Osteocyte (in vitro differentiated cells): ENCODE measurements at regions not wholly inside any gene's neighbourhood (a gene's known extent, or its start where the extent isn't known, plus 50 kb on each side); places are given as distances from the start of the nearest gene placed in this dataset.

Experiments used
- DNase-seq: peaks from one replicate; pipeline ENCODE4 v3.0.0; 2021; ENCODE audit warnings: mixed read lengths; ENCODE audit not compliant: unreplicated experiment; ENCODE audit errors: extremely low spot score
- H3K27ac Mint-ChIP-seq: one replicate; pipeline ENCODE4 v1.8.0; 2021; ENCODE audit warnings: mild to moderate bottlenecking, mixed read lengths; ENCODE audit not compliant: unreplicated experiment
- H3K27me3 Mint-ChIP-seq: one replicate; pipeline ENCODE4 v1.8.0; 2021; ENCODE audit warnings: mixed read lengths; ENCODE audit not compliant: unreplicated experiment
- H3K36me3 Mint-ChIP-seq: one replicate; pipeline ENCODE4 v1.8.0; 2021; ENCODE audit warnings: mixed read lengths; ENCODE audit not compliant: unreplicated experiment
- H3K4me1 Mint-ChIP-seq: one replicate; pipeline ENCODE4 v1.8.0; 2021; ENCODE audit warnings: mixed read lengths; ENCODE audit not compliant: unreplicated experiment
- H3K4me3 Mint-ChIP-seq: one replicate; pipeline ENCODE4 v1.8.0; 2021; ENCODE audit warnings: mild to moderate bottlenecking, moderate library complexity, mixed read lengths; ENCODE audit not compliant: unreplicated experiment
- H3K9me3 Mint-ChIP-seq: one replicate; pipeline ENCODE4 v1.8.0; 2021; ENCODE audit warnings: mixed read lengths; ENCODE audit not compliant: unreplicated experiment
- CTCF ChIP-seq: fragments of 200-600 bp; sonication (generic); IDR thresholded peaks from 2 replicates; pipeline ENCODE4 v1.5.0; 2021; ENCODE audit warnings: antibody characterized with exemption, mild to moderate bottlenecking, moderate library complexity

GRCh38 chr3:164236851-164237250, 841.4 kb downstream of the SI start:
- no peak overlapping the region for H3K4me3 Mint-ChIP-seq
- TF ChIP-seq CTCF, result no peak
- H3K27ac Mint-ChIP-seq, result no peak overlapping the region
- no peaks in the 10 kb centered on the region for H3K36me3 Mint-ChIP-seq
- H3K4me1 Mint-ChIP-seq, result peaks cover 7% of the 10 kb centered on the region
- no peaks in the 10 kb centered on the region for H3K9me3 Mint-ChIP-seq
- no peaks in the 10 kb centered on the region for H3K27me3 Mint-ChIP-seq
- no peak for DNase-seq

- Mint-ChIP-seq H3K4me1 (peaks cover 7% of the 10 kb centered on the region), H3K27ac (no peak overlapping the region), H3K9me3 (no peaks in the 10 kb centered on the region), H3K4me3 (no peak overlapping the region), H3K36me3 (no peaks in the 10 kb centered on the region), H3K27me3 (no peaks in the 10 kb centered on the region)
- DNase-seq, result no peak
- no peak for TF ChIP-seq CTCF
Measured at GRCh38 chr3:164235289-164236028, 842.8 kb downstream of the SI start.

GRCh38 chr3:164233951-164234350, 844.3 kb downstream of the SI start:
- no peak for TF ChIP-seq CTCF
- no peak overlapping the region for H3K4me3 Mint-ChIP-seq
- no peaks in the 10 kb centered on the region for H3K36me3 Mint-ChIP-seq
- H3K9me3 Mint-ChIP-seq, result no peaks in the 10 kb centered on the region
- H3K4me1 Mint-ChIP-seq, result peaks cover 7% of the 10 kb centered on the region
- no peak overlapping the region for H3K27ac Mint-ChIP-seq
- H3K27me3 Mint-ChIP-seq, result no peaks in the 10 kb centered on the region
- no peak for DNase-seq

GRCh38 chr3:164231718-164232117, 846.6 kb downstream of the SI start:
- Mint-ChIP-seq H3K27me3 (no peaks in the 10 kb centered on the region), H3K36me3 (peaks cover 4% of the 10 kb centered on the region), H3K4me1 (peaks cover 10% of the 10 kb centered on the region), H3K9me3 (peaks cover 5% of the 10 kb centered on the region), H3K27ac (no peak overlapping the region), H3K4me3 (no peak overlapping the region)
- no peak for TF ChIP-seq CTCF
- no peak for DNase-seq

GRCh38 chr3:164230385-164231094, 847.8 kb downstream of the SI start:
- no peak overlapping the region for H3K27ac Mint-ChIP-seq
- peaks cover 6% of the 10 kb centered on the region for H3K36me3 Mint-ChIP-seq
- DNase-seq, result no peak
- H3K4me1 Mint-ChIP-seq, result peaks cover 10% of the 10 kb centered on the region
- no peak for TF ChIP-seq CTCF
- H3K4me3 Mint-ChIP-seq, result no peak overlapping the region
- no peaks in the 10 kb centered on the region for H3K27me3 Mint-ChIP-seq
- H3K9me3 Mint-ChIP-seq, result peaks cover 5% of the 10 kb centered on the region
